ENCODE measurements at regions not wholly inside any gene's neighbourhood (a gene's known extent, or its start where the extent isn't known, plus 50 kb on each side); places are given as distances from the start of the nearest gene placed in this dataset.
"Not testable (repeated sequence)": the region's sequence is repeated elsewhere in the genome, so short reads cannot be mapped to it uniquely, and the experiment has no call there.

DNA sequence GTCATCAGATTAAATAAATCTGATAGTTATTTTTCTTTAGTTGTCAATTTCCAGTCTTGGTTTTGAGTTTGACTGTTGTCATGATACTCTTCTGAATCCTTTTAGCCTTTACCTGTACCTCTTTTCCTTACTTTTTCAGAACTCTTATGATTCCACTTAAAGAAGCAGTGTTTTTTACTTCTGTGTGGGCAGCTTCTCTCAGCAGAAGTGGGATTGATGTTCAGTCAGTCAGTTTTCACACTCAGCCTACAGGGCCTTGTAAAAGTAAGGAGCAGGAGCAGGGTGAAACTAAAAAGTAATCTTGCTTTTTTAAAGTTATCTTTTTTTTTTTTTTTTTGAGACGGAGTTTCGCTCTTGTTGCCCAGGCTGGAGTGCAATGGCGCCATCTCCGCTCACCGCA is 75.1 kb downstream of the HAUS1 start:
- DNase-seq (ENCODE audit: low read depth): no peak

DNA sequence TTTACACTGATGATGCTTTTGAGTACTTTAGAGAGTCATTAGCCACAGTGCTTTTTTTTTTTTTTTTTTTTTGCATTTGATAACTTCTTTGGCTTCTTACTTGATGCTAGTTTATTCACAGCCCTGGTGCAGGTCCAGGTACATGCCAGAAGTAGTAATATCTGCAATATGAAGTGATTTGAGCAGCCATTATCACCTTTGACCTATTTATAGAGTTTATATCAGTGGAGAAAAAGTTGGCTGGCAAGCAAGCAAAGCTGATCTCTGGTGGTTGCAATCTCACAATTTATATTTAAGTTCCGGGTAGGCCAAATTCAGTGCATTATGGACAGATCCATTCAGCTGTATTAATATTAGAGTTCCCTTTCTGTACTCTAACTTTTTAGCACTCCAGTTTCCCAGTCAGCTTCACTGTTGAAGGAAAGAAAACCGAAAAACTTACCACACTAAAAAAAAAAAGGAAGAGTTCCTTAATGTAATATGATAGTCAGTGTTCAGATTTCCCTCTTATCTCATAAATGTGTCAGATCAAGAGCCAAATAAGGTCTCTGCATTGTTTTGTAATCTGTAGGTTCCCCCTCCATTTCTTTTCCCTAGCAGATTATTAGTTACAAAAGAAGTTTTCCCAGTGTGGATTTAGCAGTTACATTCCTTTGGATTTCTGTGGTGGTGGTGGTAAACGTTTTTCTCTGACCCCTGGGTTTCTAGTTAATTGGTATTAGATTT is 78.6 kb downstream of the HAUS1 start:
- DNase-seq (ENCODE audit: low read depth): no peak

DNA sequence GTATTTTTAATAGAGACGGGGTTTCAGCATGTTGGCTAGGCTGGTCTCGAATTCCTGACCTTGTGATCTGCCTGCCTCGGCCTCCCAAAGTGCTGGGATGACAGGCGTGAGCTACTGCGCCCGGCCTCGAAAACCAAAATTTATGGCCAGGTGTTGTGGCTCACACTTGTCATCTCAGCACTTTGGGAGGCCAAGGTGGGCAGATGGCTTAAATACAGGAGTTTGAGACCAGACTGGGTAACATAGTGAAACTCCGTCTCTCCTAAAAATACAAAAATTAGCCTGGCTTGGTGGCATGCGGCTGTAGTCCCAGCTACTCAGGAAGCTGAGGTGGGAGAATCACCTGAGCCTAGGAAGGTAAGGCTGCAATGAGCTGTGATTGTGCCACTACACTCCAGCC is 80.1 kb downstream of the HAUS1 start:
- not testable (repeated sequence) for DNase-seq (ENCODE audit: low read depth)

- no peak for DNase-seq (ENCODE audit: low read depth)
Observed at GRCh38 chr18:46184727-46185126, 80.5 kb downstream of the HAUS1 start.

GRCh38 chr18:46190667-46191066 is 86.5 kb downstream of the HAUS1 start:
- DNase-seq (ENCODE audit: low read depth): no peak

DNA sequence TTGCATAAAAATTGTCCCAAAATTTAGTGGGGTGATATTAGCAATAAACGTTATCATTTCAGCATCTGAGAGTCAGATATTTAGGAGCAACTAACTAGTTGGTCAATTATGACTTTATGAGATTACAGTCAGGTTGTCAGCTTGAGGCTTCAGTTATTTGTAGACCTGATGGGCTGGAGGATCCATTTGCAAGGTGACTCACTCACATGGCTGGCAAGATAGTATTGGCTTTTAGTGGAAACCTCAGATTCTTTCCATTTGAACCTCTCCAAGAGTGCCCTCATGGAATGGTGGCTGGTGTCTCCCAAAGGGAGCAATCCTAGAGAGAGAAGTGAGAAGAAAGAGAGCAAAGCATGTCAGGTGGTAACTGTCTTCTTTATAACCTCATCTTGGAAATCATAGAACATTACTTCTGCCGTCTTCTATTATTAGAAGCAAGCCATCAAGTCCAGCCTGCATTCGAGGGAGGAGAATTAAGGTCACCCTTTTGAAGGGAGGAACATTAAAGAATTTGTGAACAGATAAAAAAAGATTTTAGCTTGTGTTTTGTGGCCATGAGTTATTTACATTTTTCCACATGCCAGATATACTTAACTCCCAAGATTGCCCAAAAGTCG is 92.5 kb downstream of the HAUS1 start:
- no peak for DNase-seq (ENCODE audit: low read depth)

- no peak for DNase-seq (ENCODE audit: low read depth)
Observed at GRCh38 chr18:46199515-46200147, 95.4 kb downstream of the HAUS1 start.

DNA sequence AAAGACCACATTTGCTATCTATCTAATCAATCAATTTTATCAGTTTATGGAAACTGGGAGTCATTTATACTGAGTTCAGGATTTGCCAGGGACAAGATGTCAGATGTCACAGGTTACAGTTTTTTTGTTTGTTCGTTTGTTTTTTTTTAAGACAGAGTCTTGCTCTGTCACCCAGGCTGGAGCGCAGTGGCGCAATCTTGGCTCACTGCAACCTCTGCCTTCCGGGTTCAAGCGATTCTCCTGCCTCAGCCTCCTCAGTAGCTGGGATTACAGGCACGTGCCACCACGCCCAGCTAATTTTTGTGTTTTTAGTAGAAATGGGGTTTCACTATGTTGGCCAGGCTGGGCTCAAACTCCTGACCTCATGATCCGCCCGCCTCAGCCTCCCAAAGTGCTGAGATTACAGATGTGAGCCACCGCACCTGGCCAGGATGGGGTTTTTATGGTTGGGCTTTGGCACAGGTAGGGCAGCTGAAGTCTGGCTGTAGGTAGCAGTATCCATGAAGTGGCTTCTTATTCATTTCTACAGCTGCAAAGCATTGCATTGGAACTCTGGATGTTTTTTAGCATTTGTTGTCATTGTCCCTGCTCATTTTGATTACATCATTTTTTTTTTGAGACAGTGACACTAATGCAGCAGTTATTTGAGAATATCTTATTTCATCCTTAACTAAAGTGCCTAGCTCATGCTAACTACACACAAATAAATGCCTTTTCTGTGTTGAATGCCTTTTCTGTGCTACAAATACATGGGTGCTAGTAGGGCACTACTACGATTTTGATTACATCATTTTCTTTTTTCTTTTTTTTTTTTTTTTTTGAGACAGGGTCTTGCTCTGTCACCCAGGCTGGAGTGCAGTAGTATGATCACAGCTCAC is 96.2 kb downstream of the HAUS1 start:
- not testable (repeated sequence) for DNase-seq (ENCODE audit: low read depth)

DNA sequence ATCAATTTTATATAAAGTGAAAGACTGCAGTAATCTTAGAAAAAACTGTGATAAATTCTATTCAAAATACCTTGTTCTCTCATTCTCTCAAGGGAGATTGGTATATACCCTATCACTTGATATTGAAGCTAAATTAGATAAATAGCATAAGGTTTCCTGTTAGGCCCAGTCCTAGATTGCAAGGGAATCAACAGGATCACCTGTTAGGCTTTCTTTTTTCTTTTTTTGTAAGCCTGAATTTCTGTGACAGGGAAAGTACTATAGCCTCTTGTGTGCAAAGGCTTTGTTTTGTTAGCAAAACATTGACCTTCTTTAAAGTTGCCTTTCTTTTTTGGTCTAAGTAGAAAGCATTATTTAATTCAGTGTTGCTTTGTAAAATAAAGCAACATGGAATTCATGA is 100.0 kb downstream of the HAUS1 start:
- DNase-seq (ENCODE audit: low read depth): no peak

- no peak for DNase-seq (ENCODE audit: low read depth)
Observed at GRCh38 chr18:46207985-46208384, 103.8 kb downstream of the HAUS1 start.

- DNase-seq (ENCODE audit: low read depth): no peak
Observed at GRCh38 chr18:46209161-46209560, 105.0 kb downstream of the HAUS1 start.

DNA sequence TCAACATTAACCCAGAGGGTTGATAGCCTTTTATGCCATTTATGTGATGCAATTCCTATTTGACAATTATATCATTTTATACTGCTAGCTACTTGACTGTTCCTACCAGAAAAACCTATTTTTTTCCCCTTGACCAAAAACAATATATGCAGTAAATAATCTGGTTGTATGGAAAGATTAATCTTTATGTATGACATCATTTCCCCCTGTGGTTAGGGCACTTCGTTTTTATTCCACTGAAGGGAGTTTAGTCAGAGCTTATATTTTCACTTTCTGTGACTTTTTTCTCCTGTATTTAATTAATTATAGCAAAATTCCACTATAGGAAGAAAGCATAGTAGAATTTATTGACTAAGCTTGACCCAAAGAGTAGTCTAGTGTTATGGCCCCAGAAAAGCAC is 107.6 kb downstream of the HAUS1 start:
- no peak for DNase-seq (ENCODE audit: low read depth)

GRCh38 chr18:46212398-46212797 is 108.2 kb downstream of the HAUS1 start:
- no peak for DNase-seq (ENCODE audit: low read depth)

DNA sequence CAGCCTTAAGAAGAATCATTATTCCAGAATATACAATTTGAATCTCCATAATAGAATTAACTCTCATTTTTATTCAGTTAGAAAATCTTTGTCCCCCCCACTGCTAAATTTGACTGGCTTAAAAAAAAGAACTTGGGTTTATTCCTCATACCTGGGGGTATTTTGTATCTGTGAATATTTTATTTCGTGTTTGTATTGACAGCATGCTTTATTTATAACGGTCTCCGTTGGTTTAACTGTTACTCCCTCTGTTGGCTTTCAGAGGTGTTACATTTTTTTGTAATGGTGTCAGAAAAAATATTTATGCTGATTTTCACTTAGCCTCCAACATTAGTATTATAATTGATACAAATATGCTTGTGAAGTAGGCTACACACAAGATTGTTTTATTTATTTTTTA is 109.1 kb downstream of the HAUS1 start:
- DNase-seq (ENCODE audit: low read depth): no peak

- no peak for DNase-seq (ENCODE audit: low read depth)
Observed at GRCh38 chr18:46214435-46214834, 110.2 kb downstream of the HAUS1 start.

DNA sequence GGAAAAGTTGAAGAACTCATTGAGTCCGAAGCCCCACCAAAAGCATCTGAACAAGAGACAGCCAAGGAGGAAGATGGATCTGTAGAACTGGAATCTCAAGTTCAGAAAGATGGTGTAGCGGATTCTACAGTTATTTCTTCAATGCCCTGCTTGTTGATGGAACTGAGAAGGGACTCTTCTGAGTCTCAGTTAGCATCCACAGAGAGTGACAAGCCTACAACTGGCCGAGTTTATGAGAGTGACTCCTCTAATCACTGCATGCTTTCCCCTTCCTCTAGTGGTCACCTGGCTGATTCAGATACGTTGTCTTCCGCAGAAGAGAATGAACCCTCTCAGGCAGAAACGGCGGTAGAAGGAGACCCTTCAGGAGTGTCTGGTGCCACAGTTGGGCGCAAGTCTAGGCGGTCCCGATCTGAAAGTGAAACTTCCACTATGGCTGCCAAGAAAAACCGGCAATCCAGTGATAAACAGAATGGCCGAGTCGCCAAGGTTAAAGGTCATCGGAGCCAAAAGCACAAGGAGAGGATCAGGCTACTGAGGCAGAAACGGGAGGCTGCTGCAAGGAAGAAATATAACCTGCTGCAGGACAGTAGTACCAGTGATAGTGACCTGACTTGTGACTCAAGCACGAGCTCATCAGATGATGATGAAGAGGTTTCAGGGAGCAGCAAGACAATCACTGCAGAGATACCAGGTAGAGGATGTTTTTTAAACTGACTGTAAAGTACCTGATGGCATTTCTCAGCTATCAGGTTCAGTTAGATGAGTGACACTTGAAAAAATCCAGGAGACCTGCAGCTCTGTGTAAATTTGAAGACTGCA is 111.9 kb downstream of the HAUS1 start:
- no peak for DNase-seq (ENCODE audit: low read depth)

DNA sequence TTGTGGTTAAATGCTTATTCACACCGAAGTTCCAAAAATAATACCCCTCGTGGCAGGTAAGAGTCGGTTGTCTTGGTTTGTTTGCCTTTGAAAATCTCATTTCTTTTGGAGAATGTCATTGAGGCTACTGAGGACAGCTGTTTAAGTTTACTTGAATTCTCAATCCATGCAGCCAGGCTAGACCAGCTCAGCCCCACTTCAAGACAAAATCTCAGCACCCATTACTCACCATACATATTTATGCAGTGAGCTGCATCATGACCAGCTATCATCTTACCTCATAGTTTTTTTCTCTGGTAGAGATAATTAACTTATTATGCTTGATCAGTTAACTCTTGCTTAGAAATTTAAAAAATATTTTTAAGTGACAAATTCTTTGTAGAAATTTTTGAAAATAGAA is 115.9 kb downstream of the HAUS1 start:
- DNase-seq (ENCODE audit: low read depth): no peak

DNA sequence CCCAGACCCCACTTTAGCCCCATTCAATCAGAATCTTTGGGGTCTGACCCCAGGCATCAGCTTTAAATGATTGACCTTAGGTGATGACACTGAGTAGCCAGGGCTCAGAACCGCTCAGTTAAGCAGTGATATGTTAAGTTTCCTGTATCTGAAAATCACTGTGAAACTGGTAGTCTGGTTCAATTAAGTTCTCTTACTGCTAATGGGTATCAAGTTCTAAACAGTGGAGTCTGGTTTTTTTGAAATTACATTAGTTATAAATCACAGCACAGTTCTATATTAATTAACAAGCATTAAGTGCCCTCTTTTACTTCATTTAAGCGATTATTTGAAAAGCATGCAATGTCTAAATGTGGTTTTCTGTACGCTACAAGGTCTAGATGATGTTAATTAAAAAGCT is 117.9 kb downstream of the HAUS1 start:
- no peak for DNase-seq (ENCODE audit: low read depth)

DNA sequence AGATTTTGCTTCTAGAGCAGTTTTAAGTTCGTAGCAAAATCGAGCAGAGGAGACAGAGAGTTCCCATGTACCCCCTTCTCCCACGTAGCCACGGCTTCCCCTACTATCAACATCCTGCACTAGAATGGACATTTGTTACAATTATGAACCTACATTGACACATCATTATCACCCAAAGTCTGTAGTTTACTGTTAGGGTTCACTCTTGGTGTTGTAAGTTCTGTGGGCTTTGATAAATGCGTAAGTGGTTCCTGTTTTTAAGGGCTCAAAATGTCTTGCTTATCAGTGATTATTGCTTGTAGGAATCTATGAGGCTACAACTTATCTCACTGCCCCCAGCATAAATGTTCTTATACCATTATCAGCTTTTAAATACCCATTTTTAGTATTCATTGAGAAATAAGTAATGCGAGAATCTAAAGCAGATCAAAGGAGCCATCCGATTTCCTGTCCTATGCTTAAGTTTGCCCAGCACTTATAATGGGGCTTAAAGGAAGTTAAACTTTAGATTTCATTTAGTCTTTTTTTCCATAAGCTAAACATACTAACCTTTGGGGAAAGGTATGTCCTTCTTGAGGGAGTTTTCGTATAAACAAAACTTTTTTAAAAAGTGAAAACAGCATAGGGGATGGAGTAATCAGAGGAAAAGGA is 118.7 kb downstream of the HAUS1 start:
- no peak for DNase-seq (ENCODE audit: low read depth)

GRCh38 chr18:46224181-46224775 is 120.1 kb downstream of the HAUS1 start:
- no peak for DNase-seq (ENCODE audit: low read depth)

DNA sequence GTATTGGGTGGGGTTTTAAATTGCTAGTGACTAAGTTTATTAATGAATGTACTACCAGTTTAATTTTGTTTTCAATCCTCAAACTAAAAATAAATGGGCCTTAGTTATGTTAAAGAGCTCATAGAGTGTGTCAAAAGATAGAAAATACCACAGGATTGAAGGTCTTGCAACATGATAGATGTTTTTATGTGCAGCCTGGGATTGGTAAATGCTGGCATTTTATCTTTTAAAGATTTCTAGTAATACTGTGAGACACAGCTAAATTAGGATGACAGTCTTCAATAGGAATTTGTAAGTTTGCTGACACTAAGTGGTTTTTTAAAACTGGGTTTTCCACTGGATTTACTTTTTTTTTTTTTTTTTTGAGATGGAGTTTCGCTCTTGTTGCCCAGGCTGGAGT is 122.3 kb downstream of the HAUS1 start:
- no peak for DNase-seq (ENCODE audit: low read depth)

Data from T follicular helper cell (primary cell).